ENCODE measurements at regions not wholly inside any gene's neighbourhood (a gene's known extent, or its start where the extent isn't known, plus 50 kb on each side); places are given as distances from the start of the nearest gene placed in this dataset.

GRCh38 chr6:119610754-119611153, 261.2 kb upstream of the MAN1A1 start:
- TF ChIP-seq CTCF (conservative IDR thresholded peaks at IDR 0.05; ENCODE audit: low read depth, low read length) (no peak), EZH2 (IDR thresholded peaks at IDR 0.05; ENCODE audit: borderline replicate concordance, low read depth, low read length, poor library complexity, severe bottlenecking) (no peak)
